Activated CD4-positive, alpha-beta T cell treated with anti-CD3 and anti-CD28 coated beads for 36 hours (primary cell): ENCODE measurements at regions not wholly inside any gene's neighbourhood (a gene's known extent, or its start where the extent isn't known, plus 50 kb on each side); places are given as distances from the start of the nearest gene placed in this dataset.
A peak's percentile ranks its signal among the peaks of the same experiment; 100 is the strongest.

Experiments used
- ATAC-seq: fragments of 200-7000 bp; cut with Tn5 transposase; one replicate; pipeline ENCODE4 v1.10.0; 2021; ENCODE audit warnings: mild to moderate bottlenecking, moderate library complexity
- CTCF ChIA-PET: fragments of 350-600 bp; sonication (Branson Sonifier 250); formaldehyde crosslinking; loops from one replicate; lab custom pipeline; 2021; ENCODE audit warnings: antibody characterized with exemption; lab: Charles Lee
- POLR2A ChIA-PET: fragments of 350-600 bp; sonication (Branson Sonifier 250); formaldehyde crosslinking; loops from one replicate; lab custom pipeline; 2021; ENCODE audit warnings: antibody characterized with exemption, inconsistent platforms; lab: Charles Lee
- DNase-seq: peaks from one replicate; pipeline ENCODE4 v3.0.0-alpha.2; 2020
- H3K27ac Mint-ChIP-seq: one replicate; pipeline ENCODE4 v1.8.0; 2021; ENCODE audit warnings: mixed read lengths
- H3K27me3 Mint-ChIP-seq: one replicate; pipeline ENCODE4 v1.8.0; 2021; ENCODE audit warnings: mixed read lengths
- H3K36me3 Mint-ChIP-seq: one replicate; pipeline ENCODE4 v1.8.0; 2021; ENCODE audit warnings: low read depth, mixed read lengths
- H3K4me1 Mint-ChIP-seq: one replicate; pipeline ENCODE4 v1.8.0; 2021; ENCODE audit warnings: mixed read lengths
- H3K4me3 Mint-ChIP-seq: one replicate; pipeline ENCODE4 v1.8.0; 2021; ENCODE audit warnings: mild to moderate bottlenecking, moderate library complexity, mixed read lengths
- H3K9me3 Mint-ChIP-seq: one replicate; pipeline ENCODE4 v1.8.0; 2021; ENCODE audit warnings: low read depth, mixed read lengths
- intact Hi-C, 2 experiments: fragments of 100-400 bp; cut with DNase I in 1 of 2; cut with micrococcal nuclease in 1 of 2; formaldehyde crosslinking; loops; one replicate each; pipeline versions ENCODE4 v1.14.2 to v1.15.1; 2022 to 2024; cut with DNase I, micrococcal nuclease

GRCh38 chr5:143705381-143705780 is 106.6 kb upstream of the HMHB1 start:
- Mint-ChIP-seq H3K27ac (no peak overlapping the region), H3K4me3 (no peak overlapping the region), H3K27me3 (no peaks in the 10 kb centered on the region), H3K36me3 (no peaks in the 10 kb centered on the region), H3K9me3 (no peaks in the 10 kb centered on the region), H3K4me1 (no peaks in the 10 kb centered on the region)
- ATAC-seq (no peak), DNase-seq (no peak)
- CTCF ChIA-PET, result interaction anchor here (0.6 kb wide), 1 partner anchor 362 kb away, joined by 3 read pairs; no protein-coding TSS in a partner anchor
- POLR2A ChIA-PET, result no interaction called here
- intact Hi-C loops, result no loop called here

- ChIA-PET CTCF (interaction anchor here (0.6 to 0.7 kb wide), 2 partner anchors 11 to 708 kb away, joined by 3 read pairs; no protein-coding TSS in a partner anchor), POLR2A (interaction anchor here (0.7 kb wide), 1 partner anchor 238 kb away, joined by 8 read pairs; no protein-coding TSS in a partner anchor)
- H3K4me3 Mint-ChIP-seq, result no peak overlapping the region
- DNase-seq, result no peak
- no peak overlapping the region for H3K27ac Mint-ChIP-seq
- peaks cover 8% of the 10 kb centered on the region for H3K4me1 Mint-ChIP-seq
- ATAC-seq, result no peak
- no peaks in the 10 kb centered on the region for H3K9me3 Mint-ChIP-seq
- H3K36me3 Mint-ChIP-seq, result no peaks in the 10 kb centered on the region
- no peaks in the 10 kb centered on the region for H3K27me3 Mint-ChIP-seq
- intact Hi-C loops, result no loop called here
Observed at GRCh38 chr5:143703659-143704058, 108.3 kb upstream of the HMHB1 start.

DNA sequence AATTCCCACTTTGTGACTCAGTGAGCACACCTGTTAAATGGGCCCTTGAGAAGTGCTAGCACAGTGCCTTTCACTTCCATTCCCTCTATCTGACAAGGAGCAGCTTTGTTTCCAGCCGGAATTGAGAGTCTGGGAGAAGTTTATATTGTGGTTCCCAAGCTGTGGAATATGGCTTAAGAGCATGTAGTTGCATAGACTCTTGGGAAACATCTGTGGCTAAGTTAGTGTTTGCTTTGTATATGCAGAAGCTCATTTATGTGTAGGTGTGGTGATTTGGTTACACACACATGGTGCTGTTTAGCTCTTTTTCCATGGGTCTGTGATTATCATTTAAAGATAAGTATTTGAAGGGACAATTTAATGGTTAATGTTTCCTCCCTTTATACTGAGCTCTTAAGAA is 110.5 kb upstream of the HMHB1 start:
- Mint-ChIP-seq H3K4me3 (no peak overlapping the region), H3K9me3 (no peaks in the 10 kb centered on the region), H3K4me1 (peaks cover 16% of the 10 kb centered on the region), H3K27ac (no peak overlapping the region), H3K27me3 (peaks cover 2% of the 10 kb centered on the region), H3K36me3 (no peaks in the 10 kb centered on the region)
- CTCF ChIA-PET, result interaction anchor here (1.6 kb wide), 1 partner anchor 10 kb away, joined by 4 read pairs; no protein-coding TSS in a partner anchor
- DNase-seq (no peak), ATAC-seq (no peak)
- POLR2A ChIA-PET, result no interaction called here
- intact Hi-C loops, result no loop called here

- ATAC-seq (no peak), DNase-seq (no peak)
- Mint-ChIP-seq H3K4me1 (peaks cover 16% of the 10 kb centered on the region), H3K4me3 (no peak overlapping the region), H3K36me3 (no peaks in the 10 kb centered on the region), H3K27me3 (peaks cover 2% of the 10 kb centered on the region), H3K9me3 (no peaks in the 10 kb centered on the region), H3K27ac (no peak overlapping the region)
- CTCF ChIA-PET, result interaction anchor here (1.6 kb wide), 1 partner anchor 9 kb away, joined by 4 read pairs; no protein-coding TSS in a partner anchor
- POLR2A ChIA-PET, result no interaction called here
- intact Hi-C loops, result no loop called here
Observed at GRCh38 chr5:143700994-143701393, 111.0 kb upstream of the HMHB1 start.

DNA sequence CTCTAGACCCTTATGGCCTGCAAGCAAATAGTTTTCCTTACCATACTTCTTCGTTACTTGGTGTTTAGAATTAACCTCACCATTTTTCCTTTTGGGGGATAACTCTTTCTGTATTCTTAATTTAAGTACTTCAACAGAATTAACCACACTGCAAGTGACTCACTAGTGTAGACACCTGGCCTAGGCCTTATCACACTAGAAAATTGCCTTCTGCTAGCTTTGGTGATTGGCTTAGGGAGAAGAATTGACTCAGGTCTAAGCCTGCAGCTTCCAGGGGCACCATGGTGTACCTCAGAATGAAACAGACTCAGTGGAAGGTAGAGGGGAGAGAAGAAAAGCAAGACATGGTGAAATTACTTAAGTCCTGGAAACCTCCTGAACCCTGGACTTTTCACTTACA is 112.8 kb upstream of the HMHB1 start:
- no peaks in the 10 kb centered on the region for H3K9me3 Mint-ChIP-seq
- peak; percentile 18 for DNase-seq
- H3K36me3 Mint-ChIP-seq, result no peaks in the 10 kb centered on the region
- H3K4me3 Mint-ChIP-seq, result no peak overlapping the region
- H3K27ac Mint-ChIP-seq, result no peak overlapping the region
- intact Hi-C loops, result loop anchor here in 1 of 2 experiments (5.0 kb wide), 1 partner anchor 128 kb away; no protein-coding TSS in a partner anchor
- peaks cover 18% of the 10 kb centered on the region for H3K4me1 Mint-ChIP-seq
- CTCF ChIA-PET, result no interaction called here
- POLR2A ChIA-PET, result no interaction called here
- H3K27me3 Mint-ChIP-seq, result peaks cover 2% of the 10 kb centered on the region
- peak; percentile 93 for ATAC-seq

DNA sequence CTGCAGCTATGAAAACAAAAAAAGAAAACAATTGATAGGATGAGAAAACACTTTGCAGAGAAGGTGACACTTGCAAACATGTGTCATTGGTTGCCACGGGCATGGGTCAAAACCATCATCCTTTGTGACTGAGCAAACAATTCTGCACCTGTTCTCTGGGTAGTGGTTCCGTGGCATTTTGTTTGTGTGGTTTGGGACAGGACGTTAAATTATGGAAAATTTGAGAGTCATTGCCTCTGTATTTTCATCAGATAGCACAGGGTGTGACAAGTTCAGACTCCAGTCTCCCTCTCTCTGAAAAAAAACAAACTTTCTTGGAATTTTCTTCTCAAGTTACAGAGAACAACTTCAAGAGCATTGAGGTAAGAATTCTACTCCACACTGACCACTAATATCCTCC is 113.4 kb upstream of the HMHB1 start:
- CTCF ChIA-PET, result interaction anchor here (0.7 to 0.9 kb wide), 2 partner anchors 16 to 472 kb away, joined by 3 read pairs; partner anchors contain the start of genes KCTD16 and YIPF5
- Mint-ChIP-seq H3K27me3 (peaks cover 2% of the 10 kb centered on the region), H3K4me3 (no peak overlapping the region), H3K36me3 (no peaks in the 10 kb centered on the region), H3K27ac (peak overlapping the region; percentile 52), H3K9me3 (no peaks in the 10 kb centered on the region), H3K4me1 (peaks cover 20% of the 10 kb centered on the region)
- peak; percentile 29 for DNase-seq
- intact Hi-C loops, result loop anchor here in 1 of 2 experiments (5.0 kb wide), 1 partner anchor 129 kb away; no protein-coding TSS in a partner anchor
- POLR2A ChIA-PET, result no interaction called here
- peak; percentile 20 for ATAC-seq

GRCh38 chr5:143696921-143697320 is 115.0 kb upstream of the HMHB1 start:
- CTCF ChIA-PET, result no interaction called here
- ATAC-seq, result no peak
- POLR2A ChIA-PET, result no interaction called here
- H3K4me3 Mint-ChIP-seq, result no peak overlapping the region
- H3K27ac Mint-ChIP-seq, result no peak overlapping the region
- intact Hi-C loops, result loop anchor here in 1 of 2 experiments (5.0 kb wide), 1 partner anchor 130 kb away; no protein-coding TSS in a partner anchor
- H3K9me3 Mint-ChIP-seq, result no peaks in the 10 kb centered on the region
- H3K4me1 Mint-ChIP-seq, result peaks cover 26% of the 10 kb centered on the region
- no peaks in the 10 kb centered on the region for H3K36me3 Mint-ChIP-seq
- peaks cover 5% of the 10 kb centered on the region for H3K27me3 Mint-ChIP-seq
- DNase-seq, result no peak

GRCh38 chr5:143695941-143696340 is 116.0 kb upstream of the HMHB1 start:
- DNase-seq, result no peak
- Mint-ChIP-seq H3K27ac (no peak overlapping the region), H3K36me3 (no peaks in the 10 kb centered on the region), H3K4me3 (no peak overlapping the region), H3K27me3 (peaks cover 5% of the 10 kb centered on the region), H3K9me3 (no peaks in the 10 kb centered on the region), H3K4me1 (peaks cover 26% of the 10 kb centered on the region)
- intact Hi-C loops, result loop anchor here in 1 of 2 experiments (5.0 kb wide), 1 partner anchor 131 kb away; no protein-coding TSS in a partner anchor
- no peak for ATAC-seq
- ChIA-PET POLR2A (no interaction called here), CTCF (interaction anchor here (0.6 kb wide), 1 partner anchor 163 kb away, joined by 3 read pairs; no protein-coding TSS in a partner anchor)

DNA sequence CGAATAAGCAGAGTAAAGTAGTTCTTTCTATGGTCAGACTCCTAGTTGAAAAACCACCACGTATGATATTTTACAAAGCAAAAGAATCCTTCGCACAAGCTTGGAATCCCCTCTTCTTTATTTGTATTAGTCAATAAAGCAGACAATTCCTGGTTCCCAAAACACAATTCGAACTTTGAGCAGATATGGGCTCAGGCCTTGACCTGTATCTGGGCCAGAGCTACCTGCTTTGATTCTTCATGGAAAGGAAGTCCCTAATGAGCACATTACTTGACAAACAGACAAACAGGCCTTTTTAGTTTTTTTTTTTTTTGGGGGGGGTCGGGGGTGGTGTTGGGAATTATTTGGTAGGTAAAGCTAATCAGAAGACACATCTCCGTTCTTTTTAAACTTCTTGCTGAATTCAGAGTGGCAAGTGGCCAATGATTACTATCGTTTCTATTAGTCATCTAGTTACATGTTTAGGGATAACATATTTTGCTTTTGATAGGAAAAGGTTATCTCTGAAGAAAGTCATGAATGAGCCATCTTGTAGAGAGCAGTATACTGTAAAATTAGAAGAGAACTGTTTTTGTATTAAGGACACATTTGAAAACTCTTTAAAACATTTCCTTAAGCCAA is 116.6 kb upstream of the HMHB1 start:
- Mint-ChIP-seq H3K27me3 (peaks cover 5% of the 10 kb centered on the region), H3K4me3 (no peak overlapping the region), H3K36me3 (peaks cover 3% of the 10 kb centered on the region), H3K27ac (no peak overlapping the region), H3K4me1 (peaks cover 26% of the 10 kb centered on the region), H3K9me3 (peaks cover 4% of the 10 kb centered on the region)
- DNase-seq (no peak), ATAC-seq (no peak)
- CTCF ChIA-PET, result interaction anchor here (0.6 kb wide), 1 partner anchor 164 kb away, joined by 3 read pairs; no protein-coding TSS in a partner anchor
- POLR2A ChIA-PET, result no interaction called here
- intact Hi-C loops, result loop anchor here in 1 of 2 experiments (5.0 kb wide), 1 partner anchor 132 kb away; no protein-coding TSS in a partner anchor

DNA sequence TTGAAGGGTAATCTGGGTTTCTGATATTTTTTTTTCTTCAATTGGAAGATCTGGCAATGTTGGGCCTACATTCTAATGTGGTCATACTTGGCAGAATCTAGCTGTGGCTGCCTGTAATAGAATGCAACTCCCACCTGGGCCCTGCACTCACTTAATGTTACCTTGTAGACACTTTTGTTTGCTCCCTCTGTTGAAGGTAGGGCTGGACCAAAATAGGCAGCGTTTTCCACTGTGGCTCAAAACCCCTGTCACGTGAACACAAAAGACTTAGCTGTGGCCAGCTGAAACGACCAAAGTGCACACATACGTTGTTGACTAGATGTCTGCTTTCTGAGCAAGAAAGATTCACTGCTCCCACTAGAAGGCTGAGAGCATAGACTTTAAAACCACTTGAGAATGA is 117.6 kb upstream of the HMHB1 start:
- ChIA-PET CTCF (no interaction called here), POLR2A (no interaction called here)
- H3K4me1 Mint-ChIP-seq, result peaks cover 24% of the 10 kb centered on the region
- no peak overlapping the region for H3K4me3 Mint-ChIP-seq
- DNase-seq (no peak), ATAC-seq (no peak)
- intact Hi-C loops, result no loop called here
- peaks cover 8% of the 10 kb centered on the region for H3K27me3 Mint-ChIP-seq
- H3K9me3 Mint-ChIP-seq, result peaks cover 9% of the 10 kb centered on the region
- no peak overlapping the region for H3K27ac Mint-ChIP-seq
- peaks cover 8% of the 10 kb centered on the region for H3K36me3 Mint-ChIP-seq

DNA sequence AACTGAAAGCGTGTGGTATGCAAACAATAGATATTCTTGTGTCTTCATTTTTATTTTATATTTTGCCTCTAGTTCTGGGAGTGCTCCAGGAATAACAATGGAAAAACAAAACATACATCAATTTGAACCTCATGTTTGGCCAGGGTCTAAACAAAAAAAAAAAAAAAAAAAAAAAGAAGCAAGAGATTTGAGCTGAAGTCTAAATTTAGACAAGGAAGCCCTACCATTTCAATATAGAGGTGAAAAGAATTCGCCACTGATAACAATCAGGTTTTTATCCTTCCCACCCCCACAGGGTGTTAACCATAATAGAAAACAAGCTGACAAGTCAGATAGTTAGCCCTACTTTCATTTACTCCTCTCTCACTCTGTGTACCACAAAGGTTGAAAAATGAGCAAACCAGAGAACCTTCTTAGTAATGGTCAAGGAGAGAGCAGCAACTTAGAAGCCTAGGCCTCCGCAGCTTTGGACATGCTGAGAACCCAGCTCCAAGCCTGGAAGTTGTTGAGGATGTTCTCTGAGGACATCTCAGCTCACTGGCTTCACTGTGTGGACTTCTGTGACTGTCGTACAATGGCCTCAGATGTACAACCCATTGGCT is 118.2 kb upstream of the HMHB1 start:
- peaks cover 8% of the 10 kb centered on the region for H3K36me3 Mint-ChIP-seq
- ATAC-seq (peak; percentile 79), DNase-seq (no peak)
- POLR2A ChIA-PET, result no interaction called here
- no peak overlapping the region for H3K27ac Mint-ChIP-seq
- no peak overlapping the region for H3K4me3 Mint-ChIP-seq
- CTCF ChIA-PET, result no interaction called here
- peaks cover 8% of the 10 kb centered on the region for H3K27me3 Mint-ChIP-seq
- H3K4me1 Mint-ChIP-seq, result peaks cover 19% of the 10 kb centered on the region
- intact Hi-C loops, result no loop called here
- H3K9me3 Mint-ChIP-seq, result peaks cover 9% of the 10 kb centered on the region
